SK-N-SH (cell line): ENCODE measurements at regions not wholly inside any gene's neighbourhood (a gene's known extent, or its start where the extent isn't known, plus 50 kb on each side); places are given as distances from the start of the nearest gene placed in this dataset.

Experiments used
- CTCF ChIA-PET: fragments of 300-600, 350-600 bp; formaldehyde crosslinking; extraction: SDS; loops from one replicate; lab custom pipeline; 2021; lab: Yijun Ruan, JAX
- POLR2A ChIA-PET: fragments of 350-600 bp; sonication (Branson Sonifier 250); formaldehyde crosslinking; extraction: SDS; loops from one replicate; lab custom pipeline; 2020; ENCODE audit warnings: antibody characterized with exemption, inconsistent platforms; lab: Yijun Ruan, JAX
- DNase-seq: peaks from one replicate; pipeline ENCODE4 v3.0.0; 2012
- H2AFZ ChIP-seq: fragments of 200-600 bp; sonication (generic); 2 replicates; pipeline ENCODE4 v1.8.1; 2016; ENCODE audit warnings: antibody characterized with exemption, mild to moderate bottlenecking, low read depth
- H3F3A ChIP-seq: fragments of 200-600 bp; sonication (generic); replicated peaks from 2 replicates; pipeline ENCODE3; 2016; ENCODE audit warnings: antibody characterized with exemption, mild to moderate bottlenecking; ENCODE audit not compliant: insufficient read depth
- H3K27ac ChIP-seq, 2 experiments: fragments of 200-500 bp in 1 of 2; fragments of 200-600 bp in 1 of 2; sonication (Bioruptor generic) in 1 of 2; sonication (generic), shearing (Covaris generic) in 1 of 2; 2 replicates each; pipeline versions ENCODE4 v1.5.1 to v1.6.1; 2014 to 2016; ENCODE audit warnings: low read depth in 2 of 2, inconsistent platforms in 1 of 2, low read length in 1 of 2, mild to moderate bottlenecking in 1 of 2, mixed read lengths in 1 of 2
- H3K27me3 ChIP-seq: fragments of 200-600 bp; sonication (generic), shearing (Covaris generic); 2 replicates; pipeline ENCODE4 v1.6.1; 2016; ENCODE audit warnings: mixed run types; ENCODE audit not compliant: insufficient read depth
- H3K36me3 ChIP-seq, 2 experiments: fragments of 200-500 bp in 1 of 2; fragments of 200-600 bp in 1 of 2; sonication (Bioruptor generic) in 1 of 2; sonication (generic) in 1 of 2; replicated peaks in 1 of 2; 2 replicates each; pipeline versions ENCODE3 to v1.5.1; 2014 to 2016; ENCODE audit warnings: low read length in 1 of 2, mild to moderate bottlenecking in 1 of 2; ENCODE audit not compliant: insufficient read depth in 2 of 2, control insufficient read depth in 1 of 2
- H3K4me1 ChIP-seq, 2 experiments: fragments of 200-500 bp in 1 of 2; fragments of 200-600 bp in 1 of 2; sonication (Bioruptor generic) in 1 of 2; sonication (generic), shearing (Covaris generic) in 1 of 2; 2 replicates each; pipeline versions ENCODE4 v1.5.1 to v1.6.1; 2014 to 2016; ENCODE audit warnings: low read depth in 1 of 2, low read length in 1 of 2, mixed run types in 1 of 2; ENCODE audit not compliant: insufficient read depth in 2 of 2, control insufficient read depth in 1 of 2
- H3K4me2 ChIP-seq: fragments of 200-600 bp; sonication (generic), shearing (Covaris generic); 2 replicates; pipeline ENCODE4 v1.6.1; 2017; ENCODE audit warnings: mixed run types
- H3K4me3 ChIP-seq, 2 experiments: fragments of 200-500 bp in 1 of 2; fragments of 200-600 bp in 1 of 2; sonication (Bioruptor generic) in 1 of 2; sonication (generic), shearing (Covaris generic) in 1 of 2; 2 replicates each; pipeline versions ENCODE4 v1.5.1 to v1.8.1; 2014 to 2016; ENCODE audit warnings: low read depth in 2 of 2, inconsistent platforms in 1 of 2, low read length in 1 of 2, mild to moderate bottlenecking in 1 of 2, mixed read lengths in 1 of 2, moderate library complexity in 1 of 2
- H3K79me2 ChIP-seq: fragments of 200-600 bp; sonication (generic); 2 replicates; pipeline ENCODE4 v1.8.1; 2017; ENCODE audit warnings: mild to moderate bottlenecking; ENCODE audit not compliant: insufficient read depth
- H3K9ac ChIP-seq: fragments of 200-600 bp; sonication (generic); 2 replicates; pipeline ENCODE4 v1.6.1; 2017; ENCODE audit warnings: mixed run types
- H3K9me2 ChIP-seq: fragments of 200-600 bp; sonication (generic); 2 replicates; pipeline ENCODE4 v1.6.1; 2017; ENCODE audit warnings: mixed run types
- H3K9me3 ChIP-seq: fragments of 200-600 bp; sonication (generic); 2 replicates; pipeline ENCODE4 v1.6.1; 2017; ENCODE audit warnings: mixed run types, mild to moderate bottlenecking, moderate library complexity
- H4K20me1 ChIP-seq: fragments of 200-600 bp; sonication (generic); 2 replicates; pipeline ENCODE4 v1.6.1; 2017; ENCODE audit warnings: mild to moderate bottlenecking, mixed run types; ENCODE audit not compliant: insufficient read depth
- CTCF ChIP-seq: fragments of 200-600 bp; sonication (generic); IDR thresholded peaks from 2 replicates; pipeline ENCODE4 v1.6.1; 2017; ENCODE audit warnings: antibody characterized with exemption, mild to moderate bottlenecking, moderate library complexity
- ELF1 ChIP-seq: IDR thresholded peaks from 2 replicates; pipeline ENCODE4 v1.4.0; 2012
- FOXJ3 ChIP-seq: sonication (generic); formaldehyde crosslinking; IDR thresholded peaks from 2 replicates; pipeline ENCODE4 v1.5.1; 2020; ENCODE audit warnings: mild to moderate bottlenecking, missing genetic modification reagents
- GABPA ChIP-seq: IDR thresholded peaks from 2 replicates; pipeline ENCODE4 v1.4.0; 2012; ENCODE audit warnings: low read depth, mild to moderate bottlenecking
- IRF3 ChIP-seq: fragments of 150-350 bp; IDR thresholded peaks from 2 replicates; pipeline ENCODE4 v1.6.1; 2016; ENCODE audit warnings: mild to moderate bottlenecking, low read depth, low read length
- MXI1 ChIP-seq: IDR thresholded peaks from 2 replicates; pipeline ENCODE4 v1.6.1; 2012; ENCODE audit warnings: mild to moderate bottlenecking, low read depth, low read length, improper control_type of control experiment
- POLR2AphosphoS5 ChIP-seq: IDR thresholded peaks from 2 replicates; pipeline ENCODE4 v1.6.1; 2012; ENCODE audit warnings: low read depth, low read length
- RAD21 ChIP-seq: IDR thresholded peaks from 2 replicates; pipeline ENCODE4 v1.6.1; 2012; ENCODE audit warnings: mild to moderate bottlenecking, low read length
- RCOR1 ChIP-seq: fragments of 150-350 bp; IDR thresholded peaks from 2 replicates; pipeline ENCODE4 v1.6.1; 2017; ENCODE audit warnings: antibody characterized with exemption, low read length
- RFX5 ChIP-seq: IDR thresholded peaks from 2 replicates; pipeline ENCODE4 v1.6.1; 2012; ENCODE audit warnings: mild to moderate bottlenecking, improper control_type of control experiment, low read length
- SIN3A ChIP-seq: IDR thresholded peaks from 2 replicates; pipeline ENCODE4 v1.6.1; 2012; ENCODE audit warnings: low read depth, mild to moderate bottlenecking, low read length, moderate library complexity, borderline replicate concordance
- SMC3 ChIP-seq: IDR thresholded peaks from 2 replicates; pipeline ENCODE4 v1.6.1; 2012; ENCODE audit warnings: low read depth, low read length, improper control_type of control experiment
- TCF12 ChIP-seq: IDR thresholded peaks from 2 replicates; pipeline ENCODE4 v1.4.0; 2012
- TEAD4 ChIP-seq: IDR thresholded peaks from 2 replicates; pipeline ENCODE4 v1.4.0; 2012; ENCODE audit warnings: mild to moderate bottlenecking, borderline replicate concordance; ENCODE audit not compliant: insufficient read depth
- ZBTB33 ChIP-seq: IDR thresholded peaks from 2 replicates; pipeline ENCODE4 v1.4.0; 2012; ENCODE audit warnings: low read depth, borderline replicate concordance
- WGBS: methylation state at CpG from one replicate; pipeline ENCODE4 v1.1.6; 2017; ENCODE audit warnings: low lambda C conversion rate; 5-methylcytosine and 5-hydroxymethylcytosine counted together

GRCh38 chr14:76292561-76292960 lies 83.4 kb upstream of the ESRRB start:
- POLR2A ChIA-PET: no interaction called here
- no peaks in the 10 kb centered on the region for H3K9me2 ChIP-seq
- no peak overlapping the region for H2AFZ ChIP-seq
- H3K4me2 ChIP-seq: no peak overlapping the region
- CTCF ChIA-PET: interaction anchor here (1.5 kb wide), 1 partner anchor 21 kb away, joined by 3 read pairs; no protein-coding TSS in a partner anchor
- no peak for DNase-seq
- H3K9ac ChIP-seq: no peak overlapping the region
- H4K20me1 ChIP-seq: no peaks in the 10 kb centered on the region
- 58% methylated on average over 10 of the region's 10 CpGs for WGBS
- no peaks in the 10 kb centered on the region for H3K4me1 ChIP-seq
- H3F3A ChIP-seq: no peaks in the 10 kb centered on the region
- H3K36me3 ChIP-seq: no peaks in the 10 kb centered on the region
- no peak overlapping the region for H3K4me3 ChIP-seq
- H3K27me3 ChIP-seq: peaks cover 7% of the 10 kb centered on the region
- no peak overlapping the region for H3K27ac ChIP-seq
- no peaks in the 10 kb centered on the region for H3K79me2 ChIP-seq
- H3K9me3 ChIP-seq: no peaks in the 10 kb centered on the region
- TF ChIP-seq RFX5 (no peak), ELF1 (no peak), MXI1 (no peak), ZBTB33 (no peak), FOXJ3 (CRISPR knock-in tag) (no peak), IRF3 (no peak), POLR2AphosphoS5 (no peak), SIN3A (no peak), RCOR1 (no peak), TEAD4 (no peak), SMC3 (no peak), GABPA (no peak), RAD21 (no peak), CTCF (no peak)

GRCh38 chr14:76293221-76293620 lies 82.7 kb upstream of the ESRRB start:
- Histone ChIP-seq H3K4me3 (no peak overlapping the region), H3K9me3 (no peaks in the 10 kb centered on the region), H2AFZ (no peak overlapping the region), H4K20me1 (no peaks in the 10 kb centered on the region), H3K27me3 (peaks cover 7% of the 10 kb centered on the region), H3K4me1 (no peaks in the 10 kb centered on the region), H3K79me2 (no peaks in the 10 kb centered on the region), H3K4me2 (no peak overlapping the region), H3K27ac (no peak overlapping the region), H3K9me2 (no peaks in the 10 kb centered on the region), H3F3A (no peaks in the 10 kb centered on the region), H3K9ac (no peak overlapping the region), H3K36me3 (no peaks in the 10 kb centered on the region)
- POLR2A ChIA-PET: no interaction called here
- WGBS: 0% methylated on average over 1 of the region's 3 CpGs
- CTCF ChIA-PET: interaction anchor here (1.1 to 1.5 kb wide), 3 partner anchors 8 to 20 kb away, joined by 3 read pairs; no protein-coding TSS in a partner anchor
- no peak for DNase-seq
- no peak for TF ChIP-seq TCF12
- TF ChIP-seq RAD21: no peak
